ENCODE measurements at regions not wholly inside any gene's neighbourhood (a gene's known extent, or its start where the extent isn't known, plus 50 kb on each side); places are given as distances from the start of the nearest gene placed in this dataset.
A peak's percentile ranks its signal among the peaks of the same experiment; 100 is the strongest.

DNA sequence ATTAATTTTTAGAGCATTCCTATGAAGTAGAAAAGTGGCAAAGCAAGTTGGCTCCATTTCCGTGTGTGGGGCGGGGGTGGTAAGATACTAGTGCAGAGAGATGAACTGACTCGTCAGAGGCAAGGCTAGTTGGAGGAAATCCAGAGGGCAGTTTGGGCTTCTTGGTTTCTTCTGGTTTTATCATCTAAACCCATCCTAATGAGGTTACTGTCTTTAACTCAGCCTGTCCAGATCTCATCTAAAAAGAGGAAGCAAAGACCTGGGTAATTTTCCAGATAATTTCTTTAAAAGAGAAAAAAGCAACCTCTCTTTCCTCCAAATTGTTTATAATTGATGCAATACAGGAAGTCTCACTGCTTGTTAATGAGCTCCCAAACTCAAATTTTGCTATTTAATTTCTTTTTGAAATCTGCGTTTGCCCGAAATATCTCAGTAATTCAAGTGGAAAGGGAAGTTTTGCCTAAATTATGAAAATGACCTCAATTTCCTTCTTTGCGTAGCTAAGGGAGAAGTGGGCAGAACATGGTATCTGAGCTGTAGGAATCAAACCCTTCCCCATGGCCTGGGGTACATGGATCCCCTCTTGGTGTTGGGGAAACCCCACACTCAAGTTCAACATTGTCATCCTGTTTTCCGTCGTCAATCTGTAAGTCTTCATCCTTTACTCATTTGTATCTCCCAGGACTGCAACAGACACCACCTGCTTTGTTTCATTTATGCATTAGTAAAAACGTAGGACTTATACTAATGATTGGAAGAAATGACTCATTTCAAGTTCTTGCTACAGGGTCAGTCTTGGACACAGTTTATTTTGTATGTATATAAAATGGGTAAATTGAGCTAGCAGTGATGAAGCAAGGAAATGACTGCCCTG is 89.1 kb upstream of the KLF7 start:
- in situ Hi-C loops (cut with HindIII; ENCODE audit: low pct_ligation_motif_present, low pct_unique_long_range_greater_than_20kb, low sequenced_read_pairs), result no loop called here
- DNase-seq, result no peak

DNA sequence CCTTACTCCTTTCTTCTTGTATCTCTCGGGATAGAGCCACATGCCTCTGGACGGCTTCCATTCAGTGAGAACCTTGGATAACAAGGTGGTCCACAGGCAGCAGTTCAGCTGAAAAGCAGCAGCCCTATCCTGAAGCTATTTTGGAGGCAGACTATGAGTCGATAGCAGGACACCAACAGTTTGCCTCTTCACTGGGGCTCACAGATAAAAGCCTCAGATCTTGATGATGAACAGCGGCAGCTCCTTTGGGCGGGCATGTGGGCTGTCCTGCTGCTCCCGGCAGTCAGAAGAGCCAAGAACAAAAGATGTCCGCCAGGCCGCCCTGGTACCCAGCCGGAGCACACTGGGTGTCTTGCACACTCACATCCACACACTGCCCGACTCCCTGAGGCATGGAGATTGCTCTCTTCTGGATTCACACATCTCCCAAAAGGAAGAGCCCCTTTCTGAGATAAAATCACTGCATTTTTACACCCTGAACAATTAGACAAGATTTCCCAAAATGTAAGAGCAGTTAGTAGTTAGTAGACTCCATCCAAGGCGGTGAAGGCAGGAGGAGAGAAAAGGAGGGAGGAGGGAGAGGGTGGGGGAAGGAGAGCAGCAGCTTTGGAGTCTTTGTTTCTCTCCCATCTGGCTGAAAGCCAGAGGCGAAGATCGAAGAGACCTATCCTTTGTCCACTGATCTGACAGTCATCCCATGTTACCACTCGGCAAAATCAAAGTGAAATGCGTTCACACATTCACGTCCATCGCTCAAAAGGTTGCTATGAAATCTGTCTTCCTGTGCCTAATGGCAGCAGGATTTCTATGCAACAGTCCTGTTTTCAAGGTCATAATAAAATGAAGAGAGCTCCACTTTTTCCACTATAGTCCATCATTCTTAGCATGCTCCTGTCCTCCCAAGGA is 90.1 kb upstream of the KLF7 start:
- in situ Hi-C loops (cut with HindIII; ENCODE audit: low pct_ligation_motif_present, low pct_unique_long_range_greater_than_20kb, low sequenced_read_pairs), result no loop called here
- no peak for DNase-seq

DNA sequence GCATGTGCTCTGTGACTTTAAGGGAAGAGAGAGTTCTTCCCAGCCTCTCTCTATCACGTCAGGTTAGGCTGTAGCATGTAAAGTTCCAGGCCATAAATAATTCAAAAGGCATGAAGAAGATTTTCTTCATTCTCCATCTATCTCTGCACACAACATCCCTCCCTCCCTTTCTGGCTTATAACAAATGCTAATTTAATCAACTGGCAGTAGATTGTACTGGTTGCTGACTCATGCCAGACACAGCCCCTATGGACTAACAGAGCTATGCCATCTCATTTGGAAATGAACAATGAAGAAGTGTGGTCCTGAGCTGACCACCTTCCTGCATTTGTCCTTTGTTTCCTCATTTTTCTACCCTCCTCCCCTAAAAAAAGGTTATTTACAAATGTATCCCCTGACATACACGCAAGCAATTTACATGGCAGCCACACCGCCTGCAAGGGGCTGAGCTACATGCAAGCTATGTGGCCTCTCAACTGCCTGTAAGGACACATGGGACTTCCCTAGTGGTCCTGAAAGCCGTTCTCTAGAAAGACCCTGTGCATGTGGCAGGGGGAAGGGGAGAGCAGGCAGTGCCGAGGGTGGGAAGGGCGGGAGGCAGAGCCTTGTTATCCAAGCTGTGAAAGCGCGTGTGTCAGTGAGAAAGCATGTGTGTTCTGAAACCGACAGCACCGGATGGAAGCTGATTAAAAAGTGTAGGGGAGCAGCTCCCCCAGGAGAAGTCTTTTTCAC is 90.9 kb upstream of the KLF7 start:
- no peak for DNase-seq
- in situ Hi-C loops (cut with HindIII; ENCODE audit: low pct_ligation_motif_present, low pct_unique_long_range_greater_than_20kb, low sequenced_read_pairs), result no loop called here

DNA sequence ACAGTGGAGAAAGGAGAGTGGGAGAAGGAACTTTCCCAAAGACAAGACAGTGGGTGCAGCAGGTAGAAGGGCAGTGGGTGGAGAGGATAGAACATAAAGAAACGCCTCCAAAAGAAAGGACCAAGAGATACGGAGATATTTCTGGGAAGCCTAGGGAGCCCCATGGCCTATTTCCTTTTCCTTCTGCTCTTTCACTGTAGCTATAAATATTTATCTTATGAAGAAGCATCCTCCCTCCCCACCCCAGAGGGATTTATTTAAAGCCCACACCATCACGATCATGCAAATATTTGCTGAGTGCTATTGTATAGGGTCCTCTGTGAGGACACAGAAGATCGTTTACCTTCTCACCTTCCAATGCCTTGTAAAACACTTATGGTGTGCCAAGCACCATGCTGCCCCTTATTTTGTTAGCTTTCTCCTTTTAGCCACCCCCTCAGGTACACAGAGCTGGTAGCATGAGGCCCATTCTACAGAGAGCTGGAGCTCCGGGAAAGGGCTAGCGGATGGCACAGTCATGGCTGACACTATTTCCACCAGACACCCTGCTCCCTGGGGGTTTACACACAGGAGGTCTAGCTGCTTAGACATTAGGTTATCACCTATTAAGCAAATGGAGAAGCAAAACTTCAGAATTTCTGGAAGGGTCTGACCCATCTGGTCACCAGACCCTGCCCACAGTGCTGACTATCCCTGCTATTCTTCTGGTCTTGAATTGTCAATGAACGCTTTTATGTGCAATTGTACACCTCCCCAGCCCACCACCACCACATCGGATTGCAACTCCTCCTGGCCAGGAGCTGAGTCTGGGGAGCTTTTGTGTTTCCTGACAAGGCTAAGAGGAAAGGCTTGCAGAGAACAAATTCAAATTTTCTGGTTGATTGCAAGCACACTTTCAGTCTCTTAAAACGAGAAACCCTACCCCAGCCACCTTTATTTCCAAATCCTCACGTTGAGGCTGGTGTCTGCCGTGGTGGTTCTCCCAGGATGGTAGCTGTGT is 91.8 kb upstream of the KLF7 start:
- in situ Hi-C loops (cut with HindIII; ENCODE audit: low pct_ligation_motif_present, low pct_unique_long_range_greater_than_20kb, low sequenced_read_pairs), result no loop called here
- DNase-seq, result no peak

DNA sequence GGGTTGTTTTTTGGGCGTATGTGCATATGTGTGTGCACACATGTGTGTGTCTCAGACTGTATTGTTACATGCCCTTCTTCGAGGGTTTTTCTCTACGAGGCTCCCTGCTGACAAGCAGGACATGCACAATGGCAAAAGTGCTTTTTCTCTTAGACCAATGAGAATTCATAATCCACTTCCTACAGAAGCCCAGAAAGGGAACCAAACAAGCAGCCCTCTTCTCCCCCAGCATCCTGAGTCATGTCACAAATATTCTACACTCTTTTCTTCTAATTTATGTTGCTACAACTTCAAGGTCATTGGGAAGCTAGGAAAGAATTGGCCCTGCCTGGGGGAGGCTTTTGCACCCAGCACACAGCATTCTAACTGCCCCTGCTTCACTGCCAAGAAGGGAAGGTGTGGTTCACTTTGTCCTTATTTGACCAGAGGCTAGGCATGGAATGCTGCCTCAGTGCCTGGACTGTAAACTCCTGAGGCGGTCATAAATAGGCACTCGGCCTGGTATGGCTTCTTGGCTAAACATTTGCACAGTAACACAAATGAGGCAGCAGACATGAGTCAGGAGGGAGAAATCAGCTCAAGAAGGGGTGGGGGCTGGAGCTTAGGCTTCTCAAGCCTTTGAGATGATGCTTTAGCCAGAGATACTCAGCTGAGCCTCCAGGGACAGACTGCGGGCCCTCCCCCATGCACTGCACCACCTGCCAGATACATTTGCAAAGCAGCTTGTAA is 92.7 kb upstream of the KLF7 start:
- peak; percentile 80 for DNase-seq
- in situ Hi-C loops (cut with HindIII; ENCODE audit: low pct_ligation_motif_present, low pct_unique_long_range_greater_than_20kb, low sequenced_read_pairs), result no loop called here

DNA sequence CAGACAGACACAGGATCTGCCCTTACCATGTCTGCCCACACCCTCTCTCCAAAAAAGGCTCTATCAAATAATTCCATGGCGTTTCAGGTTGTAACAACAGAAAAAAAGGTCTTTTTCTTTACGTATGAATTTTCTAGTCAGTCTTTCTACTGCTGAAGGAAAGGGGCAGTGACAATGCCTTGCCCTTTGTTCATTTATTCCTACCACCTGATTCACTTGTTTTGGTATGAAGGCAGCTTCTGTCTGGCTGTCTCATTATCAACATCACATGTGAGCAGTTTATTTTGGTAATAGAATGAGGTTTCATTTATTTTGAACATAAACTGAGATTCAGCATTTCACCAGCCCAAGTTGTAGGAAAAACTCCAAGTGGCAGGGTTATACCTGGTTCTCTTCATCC is 94.3 kb upstream of the KLF7 start:
- in situ Hi-C loops (cut with HindIII; ENCODE audit: low pct_ligation_motif_present, low pct_unique_long_range_greater_than_20kb, low sequenced_read_pairs), result no loop called here
- DNase-seq, result no peak

DNA sequence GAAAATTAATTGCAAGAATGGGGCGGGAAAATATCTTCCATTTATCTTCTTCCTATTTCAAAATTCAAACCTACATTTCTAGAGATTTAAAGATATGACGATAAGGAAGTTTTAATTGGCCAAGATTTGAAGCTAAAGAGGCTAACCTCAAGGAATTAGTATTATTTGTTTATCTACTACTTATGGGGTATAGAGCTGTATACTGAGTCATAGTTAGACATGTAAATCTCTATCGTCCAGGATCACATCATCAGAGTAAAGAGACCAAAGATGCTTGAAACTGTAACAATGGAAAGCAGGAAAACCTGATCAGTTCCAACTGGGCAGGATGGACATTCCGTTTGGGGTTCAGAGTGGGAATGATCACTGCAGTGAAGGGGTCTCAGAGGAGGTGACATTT is 95.2 kb upstream of the KLF7 start:
- in situ Hi-C loops (cut with HindIII; ENCODE audit: low pct_ligation_motif_present, low pct_unique_long_range_greater_than_20kb, low sequenced_read_pairs), result no loop called here
- no peak for DNase-seq

DNA sequence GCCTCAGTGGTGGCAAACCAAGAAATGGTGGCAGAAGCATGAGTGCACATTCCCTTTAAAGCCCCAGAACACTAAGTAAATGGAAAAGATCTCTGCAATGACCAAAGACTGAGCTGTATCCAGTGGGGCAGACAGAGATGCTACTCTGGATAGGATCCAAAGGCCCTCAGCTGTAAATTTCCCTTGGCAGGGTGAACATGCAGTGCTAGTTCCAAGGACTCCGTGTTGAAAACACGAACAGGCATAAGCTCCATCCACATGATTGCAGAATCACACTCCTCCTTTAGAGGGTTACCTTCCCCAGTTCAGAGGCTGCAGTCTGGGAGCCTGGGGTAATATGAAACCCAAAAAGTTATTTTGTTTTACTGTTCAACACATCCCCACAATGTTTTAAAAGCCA is 98.6 kb upstream of the KLF7 start:
- in situ Hi-C loops (cut with HindIII; ENCODE audit: low pct_ligation_motif_present, low pct_unique_long_range_greater_than_20kb, low sequenced_read_pairs), result no loop called here
- no peak for DNase-seq

DNA sequence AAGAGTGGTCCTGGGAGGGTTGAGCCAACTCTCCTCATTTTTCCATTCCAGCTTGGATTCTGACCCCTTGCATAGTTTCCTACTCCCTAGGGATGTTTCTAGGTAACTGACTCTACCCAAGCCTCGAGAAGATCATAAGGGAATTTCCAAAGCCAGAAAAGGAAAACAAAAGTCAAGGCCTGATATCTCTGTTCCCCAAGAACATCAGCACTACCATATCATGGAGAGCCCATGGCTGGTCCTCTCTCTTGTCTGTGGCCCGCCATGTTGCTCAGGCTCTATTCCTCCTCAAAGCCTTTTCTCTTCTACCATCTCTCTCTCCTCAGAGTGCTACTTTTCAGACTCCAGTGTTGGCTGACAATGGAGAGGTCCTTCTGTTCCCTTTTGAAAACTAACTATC is 99.6 kb upstream of the KLF7 start:
- in situ Hi-C loops (cut with HindIII; ENCODE audit: low pct_ligation_motif_present, low pct_unique_long_range_greater_than_20kb, low sequenced_read_pairs), result no loop called here
- no peak for DNase-seq

DNA sequence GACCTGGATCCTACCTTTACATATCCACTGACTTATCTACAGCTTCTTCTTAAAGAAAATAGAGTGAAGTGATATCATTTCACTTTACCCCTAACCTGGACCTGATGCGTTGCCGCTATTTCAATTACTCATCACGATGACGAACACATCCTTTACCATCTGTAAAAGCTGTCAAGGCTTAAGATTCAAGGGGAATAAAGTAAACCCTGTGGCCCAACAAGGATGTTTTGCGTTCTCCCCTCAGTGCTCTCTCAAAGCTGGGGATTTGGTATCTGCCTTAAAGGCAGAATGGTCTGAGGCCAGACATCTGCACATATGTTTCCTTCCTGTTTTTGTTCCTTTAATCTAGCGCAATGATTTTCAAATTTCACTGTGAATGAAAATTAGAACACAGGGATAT is 100.1 kb upstream of the KLF7 start:
- DNase-seq, result no peak
- in situ Hi-C loops (cut with HindIII; ENCODE audit: low pct_ligation_motif_present, low pct_unique_long_range_greater_than_20kb, low sequenced_read_pairs), result no loop called here

DNA sequence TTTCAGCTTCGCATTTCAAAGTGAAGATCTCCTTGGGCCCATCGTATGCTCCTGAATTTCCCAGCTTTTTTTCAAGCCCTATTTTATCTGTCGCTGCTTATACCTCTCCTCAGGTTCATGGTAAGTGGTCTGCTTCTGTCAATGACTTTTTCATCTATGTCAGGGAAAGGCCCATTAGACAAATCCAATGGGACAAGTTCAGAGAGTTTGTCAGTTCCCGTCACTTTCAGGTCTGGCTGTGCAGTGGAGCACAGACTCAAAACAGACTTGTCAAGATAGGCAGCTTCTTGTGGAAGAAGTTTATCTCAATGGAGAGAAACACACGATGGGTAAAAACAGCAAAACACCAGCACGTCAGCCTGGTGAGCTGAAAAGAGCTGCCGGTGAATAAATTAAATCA is 100.9 kb upstream of the KLF7 start:
- in situ Hi-C loops (cut with HindIII; ENCODE audit: low pct_ligation_motif_present, low pct_unique_long_range_greater_than_20kb, low sequenced_read_pairs), result no loop called here

DNA sequence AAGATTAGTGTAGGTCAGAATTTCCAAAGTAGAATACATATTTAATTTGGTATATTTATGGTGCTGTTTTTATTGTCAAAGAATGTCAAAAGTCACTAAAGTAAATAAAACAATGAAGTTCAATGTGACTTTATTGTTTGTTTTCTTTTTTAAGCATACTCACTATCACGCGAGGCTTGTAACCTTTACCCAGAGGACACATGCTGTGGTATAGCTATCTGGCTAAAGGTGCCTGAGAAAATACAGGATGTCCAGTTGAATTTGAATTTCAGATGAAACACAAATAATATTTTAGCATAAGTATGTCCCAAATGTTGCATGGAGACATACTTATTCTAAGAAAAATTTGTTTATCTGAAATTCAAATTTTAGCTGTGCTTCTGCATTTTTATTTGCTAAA is 103.3 kb upstream of the KLF7 start:
- in situ Hi-C loops (cut with HindIII; ENCODE audit: low pct_ligation_motif_present, low pct_unique_long_range_greater_than_20kb, low sequenced_read_pairs), result no loop called here

More for the DNA sequence above, 100.9 kb upstream of the KLF7 start:
- no peak for DNase-seq

DNA sequence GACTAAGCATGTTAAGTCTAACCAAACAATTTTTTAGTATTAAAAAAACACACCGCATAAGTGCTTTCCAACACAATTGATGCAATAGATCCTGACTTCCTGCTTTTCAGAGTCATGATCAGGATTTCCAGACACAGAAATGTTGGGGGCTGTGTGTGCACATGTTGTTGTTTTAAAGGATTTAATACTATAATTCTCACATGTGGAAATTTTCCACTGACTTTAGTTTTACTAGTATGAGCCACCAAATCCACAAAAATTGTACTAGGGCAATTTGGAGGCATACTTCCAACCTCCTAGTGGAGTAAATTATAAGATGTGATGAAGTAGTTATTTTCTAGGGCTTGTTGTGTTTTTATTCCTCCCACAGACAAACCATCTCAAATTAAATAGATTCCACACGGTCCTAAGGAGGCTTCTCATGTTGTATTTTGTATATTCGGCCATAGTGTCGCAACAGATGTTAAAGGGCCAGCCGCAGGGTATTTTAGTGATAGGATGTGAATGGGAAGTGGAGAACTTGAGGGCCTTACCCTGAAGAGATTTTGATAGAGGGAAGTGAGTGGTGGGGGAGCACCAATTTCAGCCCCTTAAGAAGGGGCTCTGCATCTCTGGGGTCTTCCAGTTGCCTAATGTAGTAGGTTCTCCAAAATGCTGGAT is 108.9 kb upstream of the KLF7 start:
- in situ Hi-C loops (cut with HindIII; ENCODE audit: low pct_ligation_motif_present, low pct_unique_long_range_greater_than_20kb, low sequenced_read_pairs), result no loop called here
- DNase-seq, result no peak

More for the DNA sequence above, 103.3 kb upstream of the KLF7 start:
- no peak for DNase-seq

DNA sequence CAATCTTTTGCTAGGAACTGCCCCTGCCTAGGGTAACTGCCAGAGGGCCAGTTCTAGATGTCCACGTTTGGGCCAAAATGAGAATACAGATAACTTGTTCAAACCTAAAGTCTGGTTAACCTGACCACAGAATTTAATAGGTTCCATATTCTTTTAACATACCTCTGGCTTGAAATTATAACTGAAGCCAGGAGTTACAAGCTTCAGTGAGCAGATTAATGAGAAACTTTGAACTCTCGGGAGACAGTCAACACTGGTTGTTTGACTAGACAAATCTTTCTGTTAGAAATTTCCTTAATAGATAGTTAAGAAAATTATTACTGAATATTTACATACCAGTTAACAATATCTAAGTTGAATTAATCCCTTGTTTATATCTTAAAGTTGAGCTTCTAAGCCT is 110.0 kb upstream of the KLF7 start:
- in situ Hi-C loops (cut with HindIII; ENCODE audit: low pct_ligation_motif_present, low pct_unique_long_range_greater_than_20kb, low sequenced_read_pairs), result no loop called here
- DNase-seq, result no peak

DNA sequence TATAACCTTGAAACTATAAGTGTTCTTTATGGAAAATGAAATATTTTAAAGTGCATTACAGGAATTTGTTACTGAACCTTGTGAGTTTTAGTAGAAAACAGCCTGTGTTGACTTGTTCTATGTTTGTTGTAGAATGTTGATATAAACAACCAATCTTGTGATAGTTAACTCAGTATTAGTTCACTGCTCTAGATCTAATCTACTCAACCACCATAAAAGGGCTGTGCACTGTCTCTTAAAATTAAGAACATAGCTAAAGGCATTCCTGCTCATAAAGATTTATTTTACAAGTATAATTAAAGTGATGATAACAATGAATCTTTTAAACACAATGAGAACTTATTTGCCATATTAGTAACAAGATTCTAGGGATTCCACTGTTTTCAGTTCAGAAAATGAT is 110.5 kb upstream of the KLF7 start:
- in situ Hi-C loops (cut with HindIII; ENCODE audit: low pct_ligation_motif_present, low pct_unique_long_range_greater_than_20kb, low sequenced_read_pairs), result no loop called here
- DNase-seq, result no peak

DNA sequence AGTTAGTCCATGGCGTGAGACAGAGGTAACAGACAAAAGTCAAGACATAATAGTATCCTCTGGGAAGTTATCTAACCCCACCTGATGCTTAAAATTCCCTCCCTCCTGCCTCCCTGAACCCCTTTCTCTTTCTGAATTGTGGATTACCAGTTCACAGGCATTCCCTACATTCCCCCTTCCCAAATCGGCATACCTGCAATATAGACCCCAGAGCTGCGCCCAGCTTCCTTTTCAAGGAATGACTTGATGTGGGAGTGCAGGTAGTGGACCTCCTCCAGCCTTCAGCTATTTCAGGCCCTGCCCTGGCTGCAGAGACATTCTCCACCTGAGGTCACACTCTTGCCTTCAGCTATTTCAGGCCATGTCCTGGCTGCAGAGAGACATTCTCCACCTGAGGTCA is 111.1 kb upstream of the KLF7 start:
- in situ Hi-C loops (cut with HindIII; ENCODE audit: low pct_ligation_motif_present, low pct_unique_long_range_greater_than_20kb, low sequenced_read_pairs), result no loop called here
- no peak for DNase-seq

DNA sequence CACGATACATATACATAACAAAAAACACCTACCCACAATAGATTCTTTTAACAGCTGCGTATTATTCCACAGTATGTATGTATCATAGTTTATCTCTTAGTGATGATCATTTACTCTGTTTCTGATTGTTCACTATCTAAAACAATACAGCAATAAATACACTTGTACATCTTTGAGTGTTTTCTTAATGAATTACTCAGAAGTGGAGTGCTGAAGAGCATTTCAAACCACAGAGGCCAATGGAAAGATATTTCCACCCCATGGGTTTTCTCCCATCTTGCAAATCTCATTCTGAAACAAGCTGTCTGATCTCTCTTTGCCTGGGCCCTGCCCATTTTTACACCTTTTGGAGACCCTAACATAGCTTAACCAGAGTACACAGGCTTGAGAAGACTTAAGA is 113.8 kb upstream of the KLF7 start:
- no peak for DNase-seq
- in situ Hi-C loops (cut with HindIII; ENCODE audit: low pct_ligation_motif_present, low pct_unique_long_range_greater_than_20kb, low sequenced_read_pairs), result no loop called here

Measured in ACHN (cell line).